Transverse colon (tissue), 4 donors: ENCODE measurements at regions not wholly inside any gene's neighbourhood (a gene's known extent, or its start where the extent isn't known, plus 50 kb on each side); places are given as distances from the start of the nearest gene placed in this dataset.

Experiments
- DNase-seq: peaks from one replicate; pipeline ENCODE4 v3.0.0-alpha.2; 2019
- H3K27ac ChIP-seq, 4 donors: fragments of 200-600 bp; sonication (generic); 2 replicates each; pipeline ENCODE4 v1.5.1; 2016 to 2018; ENCODE audit warnings: inconsistent platforms in 4 of 4
- H3K27me3 ChIP-seq: fragments of 200-600 bp; sonication (generic); 2 replicates; pipeline ENCODE4 v1.5.1; 2017; ENCODE audit warnings: inconsistent platforms
- H3K36me3 ChIP-seq, 4 donors: fragments of 200-600 bp; sonication (generic); 2 replicates each; pipeline ENCODE4 v1.5.1; 2017 to 2019; ENCODE audit warnings: inconsistent platforms in 4 of 4
- H3K4me1 ChIP-seq, 4 donors: fragments of 200-600 bp; sonication (generic); 2 replicates each; pipeline ENCODE4 v1.5.1; 2017 to 2020; ENCODE audit warnings: inconsistent platforms in 4 of 4
- H3K4me3 ChIP-seq, 4 donors: fragments of 200-600 bp; sonication (generic); 1 replicate in 1 of 4; 2 replicates in 3 of 4; pipeline versions ENCODE4 v1.5.1 to v1.6.1; 2017 to 2019; ENCODE audit warnings: inconsistent platforms in 4 of 4
- H3K9me3 ChIP-seq, 2 donors: fragments of 200-600 bp; sonication (generic); 2 replicates each; pipeline ENCODE4 v1.5.1; 2017 to 2019; ENCODE audit warnings: inconsistent platforms in 2 of 2
- EP300 ChIP-seq: sonication (generic); formaldehyde crosslinking; IDR thresholded peaks from one replicate; pipeline ENCODE4 v1.6.1; 2017; ENCODE audit warnings: antibody characterized with exemption, low read depth
- POLR2A ChIP-seq: fragments of 450-650 bp; IDR thresholded peaks from one replicate; pipeline ENCODE4 v1.6.1; 2016; ENCODE audit warnings: antibody characterized with exemption, mild to moderate bottlenecking, moderate library complexity
- POLR2AphosphoS5 ChIP-seq, 3 donors: sonication (generic); formaldehyde crosslinking; IDR thresholded peaks; one replicate each; pipeline ENCODE4 v1.6.1; 2016; ENCODE audit warnings: antibody characterized with exemption in 3 of 3
- WGBS, 2 donors: methylation state at CpG; one replicate each; pipeline ENCODE4 v1.1.5; 2018; ENCODE audit warnings: low coverage in 1 of 2; 5-methylcytosine and 5-hydroxymethylcytosine counted together
- in situ Hi-C, 4 donors: fragments of 200-750 bp; cut with MboI; loops; one replicate each; pipeline versions ENCODE4 v1.15.0 to v1.15.1; 2017; ENCODE audit warnings: low sequenced_read_pairs in 3 of 4, low pct_ligation_motif_present in 1 of 4, low pct_unique_long_range_greater_than_20kb in 1 of 4
- intact Hi-C: fragments of 100-400 bp; cut with DNase I; formaldehyde crosslinking; loops from one replicate; pipeline ENCODE4 v1.15.1; 2023; ENCODE audit warnings: low total_unique reads
- TF ChIP-seq, protein P1 (sequence below), 5 experiments: fragments of 200-600 bp in 3 of 5; fragments of 450-650 bp in 2 of 5; sonication (generic) in 3 of 5; IDR thresholded peaks; 1 replicate in 2 of 5; 2 replicates in 3 of 5; pipeline ENCODE4 v1.5.1; 2016 to 2017; ENCODE audit warnings: antibody characterized with exemption in 5 of 5, inconsistent platforms in 3 of 5, mild to moderate bottlenecking in 2 of 5, moderate library complexity in 1 of 5

DNA sequence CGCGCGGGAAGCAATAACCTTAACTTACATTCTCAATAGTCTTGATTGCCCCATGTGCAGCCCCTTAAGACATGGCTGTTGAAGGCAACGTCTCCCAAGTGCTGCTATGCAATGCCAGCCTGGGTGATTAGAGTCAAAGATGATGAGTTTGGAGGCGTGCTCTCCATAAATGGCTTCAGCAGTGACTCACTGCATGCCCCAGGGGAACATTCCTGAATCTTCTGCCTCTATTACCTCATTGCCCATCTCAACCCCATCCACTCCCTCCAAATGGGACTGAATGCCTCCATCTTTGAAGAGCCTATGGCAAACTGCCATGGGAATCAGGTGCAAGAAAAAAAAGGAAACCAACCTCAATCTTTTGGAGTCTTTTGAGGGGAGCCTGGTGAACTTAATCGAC, 282.8 kb downstream of the SNX10 start:
- no peaks in the 10 kb centered on the region for H3K4me1 ChIP-seq
- H3K27me3 ChIP-seq, result no peaks in the 10 kb centered on the region
- 88 to 90% methylated on average over 6 of the region's 6 CpGs for WGBS, 2 donors
- TF ChIP-seq EP300, result no peak
- no peak for TF ChIP-seq POLR2AphosphoS5 (IDR thresholded peaks at IDR 0.05)
- TF ChIP-seq, protein P1, sequence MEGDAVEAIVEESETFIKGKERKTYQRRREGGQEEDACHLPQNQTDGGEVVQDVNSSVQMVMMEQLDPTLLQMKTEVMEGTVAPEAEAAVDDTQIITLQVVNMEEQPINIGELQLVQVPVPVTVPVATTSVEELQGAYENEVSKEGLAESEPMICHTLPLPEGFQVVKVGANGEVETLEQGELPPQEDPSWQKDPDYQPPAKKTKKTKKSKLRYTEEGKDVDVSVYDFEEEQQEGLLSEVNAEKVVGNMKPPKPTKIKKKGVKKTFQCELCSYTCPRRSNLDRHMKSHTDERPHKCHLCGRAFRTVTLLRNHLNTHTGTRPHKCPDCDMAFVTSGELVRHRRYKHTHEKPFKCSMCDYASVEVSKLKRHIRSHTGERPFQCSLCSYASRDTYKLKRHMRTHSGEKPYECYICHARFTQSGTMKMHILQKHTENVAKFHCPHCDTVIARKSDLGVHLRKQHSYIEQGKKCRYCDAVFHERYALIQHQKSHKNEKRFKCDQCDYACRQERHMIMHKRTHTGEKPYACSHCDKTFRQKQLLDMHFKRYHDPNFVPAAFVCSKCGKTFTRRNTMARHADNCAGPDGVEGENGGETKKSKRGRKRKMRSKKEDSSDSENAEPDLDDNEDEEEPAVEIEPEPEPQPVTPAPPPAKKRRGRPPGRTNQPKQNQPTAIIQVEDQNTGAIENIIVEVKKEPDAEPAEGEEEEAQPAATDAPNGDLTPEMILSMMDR (IDR thresholded peaks at IDR 0.05), result no peak
- no peak for TF ChIP-seq POLR2A
- no peak overlapping the region for H3K4me3 ChIP-seq
- intact Hi-C loops, result no loop called here
- in situ Hi-C loops, result no loop called here
- no peak for DNase-seq
- no peaks in the 10 kb centered on the region for H3K9me3 ChIP-seq
- H3K36me3 ChIP-seq, result no peaks in the 10 kb centered on the region
- no peak overlapping the region for H3K27ac ChIP-seq

DNA sequence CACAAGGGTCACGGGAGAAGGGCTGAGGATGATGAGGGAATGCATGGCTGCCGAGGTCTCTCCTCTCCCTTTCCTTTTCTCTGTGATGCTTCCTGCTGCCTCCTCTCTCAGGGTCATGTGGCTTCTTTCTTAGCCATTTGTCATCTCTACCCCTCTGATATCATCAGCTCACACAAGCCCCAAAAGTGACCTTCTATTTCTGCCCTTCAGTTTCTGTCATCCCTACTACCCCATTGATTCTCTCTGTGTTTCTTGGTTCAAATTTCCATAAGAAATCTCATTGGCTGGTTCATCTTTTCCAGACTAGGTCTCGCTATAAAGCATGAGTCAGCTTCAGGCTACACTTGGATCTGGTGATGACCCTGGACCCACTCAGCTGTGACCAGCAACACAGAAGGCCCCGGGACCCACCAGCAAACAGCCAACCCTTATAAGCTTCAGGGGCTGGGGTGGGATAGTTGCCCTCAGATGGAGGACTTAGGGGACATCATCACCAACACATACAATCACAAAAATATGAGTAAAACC, 284.3 kb downstream of the SKAP2 start:
- no peaks in the 10 kb centered on the region for H3K27me3 ChIP-seq
- no peak for DNase-seq
- 73 to 89% methylated on average over 3 to 4 of the region's 4 CpGs for WGBS, 2 donors
- intact Hi-C loops (no loop called here), in situ Hi-C loops (no loop called here)
- no peaks in the 10 kb centered on the region for H3K9me3 ChIP-seq
- no peak for TF ChIP-seq EP300
- TF ChIP-seq, protein P1 (IDR thresholded peaks at IDR 0.05), result no peak
- TF ChIP-seq POLR2A, result no peak
- no peak for TF ChIP-seq POLR2AphosphoS5 (IDR thresholded peaks at IDR 0.05)
- no peak overlapping the region for H3K4me3 ChIP-seq
- H3K4me1 ChIP-seq, result no peaks in the 10 kb centered on the region
- H3K27ac ChIP-seq, result no peak overlapping the region
- H3K36me3 ChIP-seq, result no peaks in the 10 kb centered on the region

DNA sequence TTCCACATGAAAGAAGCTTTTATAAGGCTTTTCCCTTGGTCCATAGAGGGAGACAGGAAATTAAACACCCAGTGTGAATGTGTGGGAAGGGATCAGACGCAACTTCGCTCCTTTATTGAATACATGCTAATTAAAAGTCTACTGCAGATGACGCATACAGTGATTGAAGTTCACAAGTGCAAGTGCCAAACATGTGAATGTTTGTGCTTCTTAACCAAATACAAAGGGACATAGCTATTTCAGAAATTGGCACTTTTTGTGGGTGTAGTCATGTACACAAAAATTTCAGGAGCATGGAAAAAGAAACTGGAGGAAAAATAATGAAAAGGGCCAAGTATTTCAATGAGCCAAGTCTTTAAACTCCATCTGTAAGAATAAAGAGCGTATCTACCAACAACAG, 283.7 kb downstream of the SKAP2 start:
- in situ Hi-C loops (no loop called here), intact Hi-C loops (no loop called here)
- TF ChIP-seq, protein P1 (IDR thresholded peaks at IDR 0.05), result no peak
- TF ChIP-seq POLR2AphosphoS5 (IDR thresholded peaks at IDR 0.05) (no peak), EP300 (no peak), POLR2A (no peak)
- WGBS, 2 donors, result 86 to 90% methylated on average over 4 of the region's 4 CpGs
- no peak for DNase-seq
- Histone ChIP-seq H3K36me3 (no peaks in the 10 kb centered on the region), H3K4me3 (no peak overlapping the region), H3K4me1 (no peaks in the 10 kb centered on the region), H3K27me3 (no peaks in the 10 kb centered on the region), H3K27ac (no peak overlapping the region), H3K9me3 (no peaks in the 10 kb centered on the region)

DNA sequence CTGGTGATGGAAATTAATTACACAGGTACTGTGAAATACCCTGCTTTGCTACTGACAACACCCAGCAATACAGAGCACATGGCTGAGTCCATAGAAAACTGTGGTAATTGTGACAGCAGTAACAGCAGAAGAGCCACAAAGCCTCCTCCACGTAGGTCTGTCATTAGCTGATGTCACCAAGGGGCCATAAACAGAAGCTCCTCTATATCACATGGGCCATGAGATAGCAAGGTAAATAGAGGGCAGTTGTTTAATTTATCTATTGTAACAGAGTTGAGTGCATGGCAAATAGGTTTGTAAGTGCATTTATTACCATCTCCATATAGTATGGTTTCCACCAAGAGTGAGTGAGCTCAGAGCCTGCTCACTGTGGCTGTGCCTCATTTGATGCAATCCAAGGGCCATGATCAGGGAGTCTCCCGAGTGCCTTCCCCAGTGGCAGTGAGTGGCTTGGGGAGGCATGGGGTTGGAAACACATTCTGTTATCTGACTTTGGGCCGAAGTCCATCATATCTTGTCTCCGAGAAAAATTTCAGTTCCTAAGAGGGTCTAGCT, 281.2 kb downstream of the SKAP2 start:
- Histone ChIP-seq H3K4me3 (no peak overlapping the region), H3K4me1 (no peaks in the 10 kb centered on the region), H3K27me3 (no peaks in the 10 kb centered on the region), H3K36me3 (no peaks in the 10 kb centered on the region), H3K27ac (no peak overlapping the region), H3K9me3 (no peaks in the 10 kb centered on the region)
- TF ChIP-seq POLR2A, result no peak
- no peak for TF ChIP-seq EP300
- TF ChIP-seq POLR2AphosphoS5 (IDR thresholded peaks at IDR 0.05), result no peak
- TF ChIP-seq, protein P1 (IDR thresholded peaks at IDR 0.05), result no peak
- 27 to 77% methylated on average over 1 to 4 of the region's 4 CpGs for WGBS, 2 donors
- intact Hi-C loops, result no loop called here
- DNase-seq, result no peak
- in situ Hi-C loops, result no loop called here
